ENCODE measurements at regions not wholly inside any gene's neighbourhood (a gene's known extent, or its start where the extent isn't known, plus 50 kb on each side); places are given as distances from the start of the nearest gene placed in this dataset.
A peak's percentile ranks its signal among the peaks of the same experiment; 100 is the strongest.

GRCh38 chrX:40175511-40176350, 78.0 kb upstream of the BCOR start:
- peak; percentile 57 for DNase-seq

GRCh38 chrX:40174854-40175510, 77.2 kb upstream of the BCOR start:
- DNase-seq: peak; percentile 59

- DNase-seq: no peak
These were observed 76.5 kb upstream of the BCOR start for GRCh38 chrX:40174001-40174853.

- no peak for DNase-seq
These were observed 75.6 kb upstream of the BCOR start for GRCh38 chrX:40173143-40174000.

GRCh38 chrX:40172401-40173142, 74.8 kb upstream of the BCOR start:
- peak; percentile 49 for DNase-seq

GRCh38 chrX:40171513-40172400, 74.0 kb upstream of the BCOR start:
- peak; percentile 45 for DNase-seq

GRCh38 chrX:40170830-40171512, 73.2 kb upstream of the BCOR start:
- peak; percentile 40 for DNase-seq

- DNase-seq: peak; percentile 86
These were observed 71.7 kb upstream of the BCOR start for GRCh38 chrX:40169193-40170101.

- no peak for DNase-seq
These were observed 70.8 kb upstream of the BCOR start for GRCh38 chrX:40168480-40169011.

- no peak for DNase-seq
These were observed 70.2 kb upstream of the BCOR start for GRCh38 chrX:40167850-40168479.

GRCh38 chrX:40167233-40167849, 69.6 kb upstream of the BCOR start:
- no peak for DNase-seq

- peak; percentile 74 for DNase-seq
These were observed 68.8 kb upstream of the BCOR start for GRCh38 chrX:40166582-40166981.

GRCh38 chrX:40165861-40166260, 68.1 kb upstream of the BCOR start:
- no peak for DNase-seq

GRCh38 chrX:40165206-40165605, 67.4 kb upstream of the BCOR start:
- no peak for DNase-seq

- DNase-seq: no peak
These were observed 67.0 kb upstream of the BCOR start for GRCh38 chrX:40164751-40165150.

- DNase-seq: no peak
These were observed 60.4 kb upstream of the BCOR start for GRCh38 chrX:40158036-40158706.
